ENCODE measurements at regions not wholly inside any gene's neighbourhood (a gene's known extent, or its start where the extent isn't known, plus 50 kb on each side); places are given as distances from the start of the nearest gene placed in this dataset. TPM values are rescaled to one million over a fixed set of nuclear protein-coding genes. Genes with fewer than 3 reads are reported as not detected.

Small RNA genes lying in the stretch of these regions (small RNA-seq; reads per million reads assigned to genes)
- not detected for gene MIR4532 (ENCODE audit: insufficient read length, low read depth)

All from AG04450 (cell line).